ENCODE measurements at regions not wholly inside any gene's neighbourhood (a gene's known extent, or its start where the extent isn't known, plus 50 kb on each side); places are given as distances from the start of the nearest gene placed in this dataset.

GRCh38 chr22:27144321-27144720, 486.9 kb downstream of the MIAT start:
- TF ChIP-seq POLR2A (IDR thresholded peaks at IDR 0.05) = no peak
- TF ChIP-seq, protein P1, sequence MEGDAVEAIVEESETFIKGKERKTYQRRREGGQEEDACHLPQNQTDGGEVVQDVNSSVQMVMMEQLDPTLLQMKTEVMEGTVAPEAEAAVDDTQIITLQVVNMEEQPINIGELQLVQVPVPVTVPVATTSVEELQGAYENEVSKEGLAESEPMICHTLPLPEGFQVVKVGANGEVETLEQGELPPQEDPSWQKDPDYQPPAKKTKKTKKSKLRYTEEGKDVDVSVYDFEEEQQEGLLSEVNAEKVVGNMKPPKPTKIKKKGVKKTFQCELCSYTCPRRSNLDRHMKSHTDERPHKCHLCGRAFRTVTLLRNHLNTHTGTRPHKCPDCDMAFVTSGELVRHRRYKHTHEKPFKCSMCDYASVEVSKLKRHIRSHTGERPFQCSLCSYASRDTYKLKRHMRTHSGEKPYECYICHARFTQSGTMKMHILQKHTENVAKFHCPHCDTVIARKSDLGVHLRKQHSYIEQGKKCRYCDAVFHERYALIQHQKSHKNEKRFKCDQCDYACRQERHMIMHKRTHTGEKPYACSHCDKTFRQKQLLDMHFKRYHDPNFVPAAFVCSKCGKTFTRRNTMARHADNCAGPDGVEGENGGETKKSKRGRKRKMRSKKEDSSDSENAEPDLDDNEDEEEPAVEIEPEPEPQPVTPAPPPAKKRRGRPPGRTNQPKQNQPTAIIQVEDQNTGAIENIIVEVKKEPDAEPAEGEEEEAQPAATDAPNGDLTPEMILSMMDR (IDR thresholded peaks at IDR 0.05) = no peak
